Left forelimb (tissue), 1 donor: ENCODE measurements at regions not wholly inside any gene's neighbourhood (a gene's known extent, or its start where the extent isn't known, plus 50 kb on each side); places are given as distances from the start of the nearest gene placed in this dataset.
"Not testable (repeated sequence)": the region's sequence is repeated elsewhere in the genome, so short reads cannot be mapped to it uniquely, and the experiment has no call there.

ENCODE experiments used
- DNase-seq: peaks from one replicate; pipeline ENCODE4 v3.0.0-alpha.2; 2018; ENCODE audit warnings: low spot score

DNA sequence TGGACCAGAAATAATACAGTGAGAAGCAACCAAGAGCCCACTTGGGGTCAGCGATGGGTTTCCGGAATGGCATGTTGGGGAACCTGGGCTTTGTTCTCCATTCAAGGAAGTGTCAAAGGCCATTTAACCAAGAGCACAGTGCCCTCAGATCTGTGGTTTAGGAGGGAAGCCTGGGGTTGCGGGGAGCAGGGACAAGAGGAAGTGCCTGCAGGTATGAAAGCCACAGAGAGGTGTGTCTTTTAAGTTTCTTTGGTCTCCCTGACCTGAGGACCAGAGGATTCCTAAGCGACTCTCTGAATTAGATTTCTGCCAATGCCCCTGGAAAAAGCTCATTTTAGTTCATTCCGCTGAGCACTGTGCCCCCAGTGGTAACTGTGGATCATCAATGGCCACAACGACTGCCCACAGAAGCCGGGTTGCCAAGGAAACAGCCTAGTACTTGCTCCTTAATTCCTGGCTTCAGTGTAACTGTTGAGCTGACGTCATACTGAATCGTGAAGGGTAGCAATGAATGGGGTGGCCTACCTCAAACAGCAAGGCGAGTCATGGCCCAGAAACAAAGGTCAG lies 107.3 kb upstream of the SPIN1 start:
- no peak for DNase-seq

DNA sequence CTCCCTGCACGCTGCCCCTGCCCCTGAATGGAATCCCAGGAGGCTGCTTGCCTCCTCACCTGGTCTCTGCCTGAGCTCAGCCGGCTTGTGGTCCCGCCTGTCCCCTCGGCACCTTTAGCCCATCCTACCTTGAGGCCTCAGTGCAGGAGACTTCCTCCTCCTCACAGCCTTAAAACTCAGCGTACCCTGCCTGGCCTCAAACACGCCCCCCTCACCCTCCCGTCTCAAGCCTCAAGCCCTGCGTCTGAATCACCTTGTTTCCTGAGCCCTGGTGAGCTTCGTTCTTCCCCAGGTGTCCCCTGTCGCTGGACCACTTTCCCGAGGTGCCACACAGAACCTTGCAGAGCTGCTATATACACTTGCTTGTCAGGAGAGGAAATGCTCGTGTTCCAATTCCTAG lies 110.2 kb upstream of the SPIN1 start:
- DNase-seq: no peak

DNA sequence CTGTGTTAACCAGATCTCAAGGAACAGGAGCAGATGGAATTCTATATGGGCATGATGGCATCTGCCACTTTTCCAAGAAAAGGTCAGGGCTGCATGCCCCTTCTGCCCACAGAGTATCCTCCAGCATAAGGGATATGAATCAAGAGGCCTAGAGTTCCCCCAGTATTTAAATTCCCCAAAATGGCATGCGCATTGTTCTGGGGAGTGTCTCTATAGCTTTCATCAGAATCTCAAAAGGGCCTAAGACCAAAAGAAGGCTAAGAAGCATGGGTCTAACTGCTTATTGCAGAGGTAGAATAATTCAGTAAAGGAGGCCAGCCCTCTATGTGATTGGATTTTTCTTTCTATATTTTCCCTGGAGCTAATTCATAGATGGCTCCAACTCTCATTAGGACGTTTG lies 114.2 kb upstream of the SPIN1 start:
- DNase-seq: no peak

DNA sequence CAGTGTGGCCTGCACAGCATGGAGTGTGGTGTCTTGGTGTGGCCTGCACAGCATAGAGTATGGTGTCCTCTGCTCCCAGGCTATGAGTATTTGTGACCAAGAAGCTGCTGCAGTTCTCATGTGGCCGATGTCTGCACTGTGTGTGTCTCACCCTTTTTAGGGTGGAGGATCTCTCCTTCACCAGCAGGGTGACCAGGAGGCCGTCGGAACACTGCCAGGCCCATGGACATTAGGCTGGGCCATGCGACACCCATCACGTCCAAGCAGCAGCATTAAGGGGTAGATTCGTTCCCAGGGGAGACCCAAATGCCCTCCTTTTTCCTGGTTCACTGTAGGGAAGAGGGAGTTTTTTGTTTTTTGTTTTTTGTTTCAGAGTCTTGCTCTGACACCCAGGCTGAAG lies 115.3 kb upstream of the SPIN1 start:
- no peak for DNase-seq

DNA sequence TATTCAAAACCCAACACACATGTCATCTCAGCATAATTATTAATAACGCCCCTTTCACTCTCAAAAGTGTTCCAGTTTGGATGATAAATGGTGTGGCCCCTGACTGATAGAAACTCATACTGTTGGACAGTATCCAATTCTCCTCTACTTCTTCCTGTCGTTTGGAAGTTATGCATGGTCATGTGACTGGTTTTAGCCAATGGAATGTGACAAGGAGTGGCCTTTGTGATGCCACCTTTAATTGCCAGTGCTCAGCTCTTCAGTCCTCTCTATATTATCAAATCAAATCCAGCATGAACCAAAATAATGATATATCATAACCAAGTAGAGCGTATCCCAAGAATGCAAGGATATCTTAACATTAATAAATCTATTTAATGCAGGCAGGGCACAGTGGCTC lies 117.8 kb upstream of the SPIN1 start:
- DNase-seq: no peak

DNA sequence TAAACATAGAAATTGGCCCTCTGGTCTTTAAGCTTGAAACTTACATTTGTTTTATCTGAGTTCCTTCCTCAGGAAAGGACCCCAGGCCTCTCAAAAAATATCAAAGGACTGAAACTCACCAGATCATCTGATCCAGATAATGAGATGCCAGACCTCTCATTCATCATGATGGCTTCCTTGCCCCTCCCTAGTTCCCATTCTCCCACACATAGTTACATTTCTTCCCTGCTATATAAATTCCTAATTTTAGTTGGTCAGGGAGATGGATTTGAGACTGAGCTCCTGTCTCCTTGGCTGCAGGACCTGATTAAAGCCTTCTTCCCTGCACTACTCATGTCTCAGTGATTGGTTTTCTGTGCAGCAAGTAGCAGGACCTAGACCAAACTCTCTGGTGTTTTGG lies 119.4 kb upstream of the SPIN1 start:
- DNase-seq: no peak

DNA sequence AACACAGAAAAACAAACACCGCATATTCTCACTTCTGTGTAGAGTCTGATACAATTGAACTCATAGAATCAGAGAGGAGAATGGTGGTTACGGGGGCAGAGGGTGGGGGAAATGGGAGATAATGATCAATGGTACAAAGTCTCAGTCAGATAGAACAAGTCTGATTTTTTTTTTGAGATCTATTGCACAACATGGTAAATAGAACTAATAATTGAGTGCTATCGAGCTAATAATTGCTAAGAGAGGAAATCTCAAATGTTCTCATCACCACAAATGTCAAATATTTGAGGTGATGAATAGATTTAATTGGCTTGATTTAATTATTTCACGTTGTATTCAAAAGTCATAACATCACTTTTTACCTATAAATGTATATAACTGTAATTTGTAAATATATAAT lies 121.0 kb upstream of the SPIN1 start:
- no peak for DNase-seq

DNA sequence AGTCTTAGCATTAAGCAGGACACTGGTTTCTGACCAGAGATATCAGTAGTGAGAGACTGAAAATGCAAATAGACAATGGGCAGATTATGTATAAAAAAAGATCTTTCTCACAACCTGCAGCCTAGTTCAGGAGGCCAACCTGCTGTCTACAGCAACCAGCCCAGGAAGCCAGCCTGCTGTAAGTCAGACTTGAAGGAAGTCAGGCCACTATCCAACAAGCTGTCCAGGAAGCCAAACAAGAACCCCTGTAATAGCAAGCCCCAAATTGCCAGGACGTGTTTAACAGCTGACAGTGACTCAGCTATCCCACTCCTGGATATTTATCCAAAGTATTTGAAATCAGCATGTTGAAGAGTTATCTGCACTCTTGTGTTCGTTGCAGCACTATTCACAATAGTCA lies 121.8 kb upstream of the SPIN1 start:
- DNase-seq: no peak

DNA sequence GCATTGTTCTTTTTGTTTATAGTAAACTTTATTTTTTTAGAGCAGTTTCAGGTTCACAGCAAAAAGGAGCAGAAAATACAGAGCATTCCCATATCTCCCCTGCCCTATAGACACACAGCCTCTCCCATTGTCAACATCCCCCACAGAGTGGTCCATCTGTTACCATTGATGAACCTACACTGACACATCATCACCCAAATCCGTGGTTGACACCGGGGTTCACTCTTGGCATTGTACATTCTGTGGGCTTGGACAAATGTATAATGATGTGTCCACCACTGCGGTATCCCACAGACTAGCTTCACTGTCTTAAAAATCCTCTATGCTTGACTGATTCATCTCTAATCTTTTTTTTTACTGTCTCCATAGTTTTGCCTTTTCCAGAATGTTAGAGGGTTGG lies 120.7 kb upstream of the SPATA31C2 start:
- DNase-seq: no peak

DNA sequence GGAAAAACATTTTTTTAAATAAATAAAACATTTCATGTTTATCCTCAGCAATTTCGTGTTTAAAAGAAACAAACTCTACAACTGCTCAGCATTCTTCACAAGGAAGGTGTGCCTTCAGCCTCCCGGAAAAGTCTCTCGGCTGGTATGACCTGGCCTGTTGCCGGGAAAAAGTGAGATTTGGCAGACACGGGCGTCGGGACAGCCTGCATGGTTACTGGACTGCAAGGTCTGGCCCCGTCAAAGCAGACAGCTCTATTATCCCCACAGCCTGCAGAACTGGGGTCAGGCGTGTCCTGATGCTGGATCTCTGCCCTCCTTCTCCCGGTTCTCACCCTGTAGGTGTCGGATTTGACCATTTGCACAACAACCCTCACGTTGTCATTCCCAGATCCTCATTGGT lies 120.3 kb upstream of the SPATA31C2 start:
- peak; percentile 82 for DNase-seq

DNA sequence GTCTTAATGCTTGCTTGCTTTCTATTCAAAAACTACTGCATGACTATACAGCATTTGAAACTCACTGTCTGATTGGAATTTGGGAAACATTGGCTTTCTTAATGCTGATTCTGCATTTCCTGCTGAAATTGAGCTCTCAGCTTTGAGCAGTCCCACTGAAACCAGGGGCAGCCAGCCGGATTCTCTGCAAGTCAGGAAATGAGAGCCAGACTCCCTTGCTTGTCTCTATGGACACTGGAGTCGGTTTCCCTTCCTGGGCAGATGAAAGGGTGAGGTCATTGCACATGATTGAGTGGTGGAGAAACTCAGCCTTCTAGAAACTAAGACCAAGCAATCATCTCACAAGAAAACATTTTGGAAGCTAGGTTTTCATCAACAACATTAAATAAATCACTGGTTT lies 119.7 kb upstream of the SPATA31C2 start:
- DNase-seq: peak; percentile 75

DNA sequence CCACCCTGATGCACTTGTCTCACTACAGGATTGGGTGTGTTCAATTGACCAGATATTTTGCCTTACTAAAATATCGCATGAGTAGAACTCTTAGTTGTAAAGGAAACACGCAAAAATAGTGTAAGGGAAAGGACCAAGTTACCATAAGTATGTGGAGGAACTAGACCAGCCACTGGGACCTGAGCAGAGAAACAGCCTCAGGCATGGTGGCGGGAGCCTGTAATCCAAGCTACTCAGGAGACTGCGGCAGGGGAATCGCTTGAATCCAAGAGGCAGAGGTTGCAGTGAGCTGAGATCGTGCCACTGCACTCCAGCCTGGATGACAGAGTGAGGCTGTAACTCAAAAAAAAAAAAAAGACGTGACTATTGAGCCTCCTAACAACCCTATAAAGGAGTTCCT lies 117.9 kb upstream of the SPATA31C2 start:
- no peak for DNase-seq

DNA sequence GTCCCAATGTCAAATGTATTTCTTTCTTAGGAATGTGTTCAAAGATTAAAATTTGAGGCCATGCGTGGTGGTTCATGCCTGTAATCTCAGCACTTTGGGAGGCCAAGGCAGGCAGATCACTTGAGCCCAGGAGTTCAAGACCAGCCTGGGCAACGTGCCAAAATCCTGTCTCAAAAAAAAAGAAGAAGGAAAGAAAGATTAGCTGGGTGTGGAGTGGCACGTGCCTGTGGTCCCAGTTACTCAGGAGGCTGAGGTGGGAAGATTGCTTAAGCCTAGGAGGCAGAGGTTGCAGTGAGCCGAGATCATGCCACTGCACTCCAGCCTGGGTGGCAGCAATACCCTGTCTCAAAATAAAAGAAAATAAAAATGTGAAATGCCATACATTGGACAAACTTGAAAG lies 117.5 kb upstream of the SPATA31C2 start:
- DNase-seq: not testable (repeated sequence)

DNA sequence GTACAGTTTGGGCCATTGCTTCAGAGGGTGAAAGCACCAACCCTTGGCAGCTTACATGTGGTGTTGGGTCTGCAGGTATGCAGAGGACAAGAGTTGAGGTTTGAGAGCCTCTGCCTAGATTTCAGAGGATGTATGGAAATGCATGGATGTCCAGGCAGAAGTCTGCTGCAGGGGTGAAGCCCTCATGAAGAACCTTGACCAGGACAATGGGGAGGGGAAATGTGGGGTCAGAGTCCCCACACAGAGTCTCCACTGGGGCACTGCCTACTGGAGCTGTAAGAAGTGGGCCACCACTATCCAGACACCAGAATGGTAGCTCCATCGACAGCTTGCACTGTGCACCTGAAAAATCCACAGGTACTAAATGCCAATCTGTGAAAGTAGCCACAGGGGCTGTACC lies 113.6 kb upstream of the SPATA31C2 start:
- DNase-seq: no peak

DNA sequence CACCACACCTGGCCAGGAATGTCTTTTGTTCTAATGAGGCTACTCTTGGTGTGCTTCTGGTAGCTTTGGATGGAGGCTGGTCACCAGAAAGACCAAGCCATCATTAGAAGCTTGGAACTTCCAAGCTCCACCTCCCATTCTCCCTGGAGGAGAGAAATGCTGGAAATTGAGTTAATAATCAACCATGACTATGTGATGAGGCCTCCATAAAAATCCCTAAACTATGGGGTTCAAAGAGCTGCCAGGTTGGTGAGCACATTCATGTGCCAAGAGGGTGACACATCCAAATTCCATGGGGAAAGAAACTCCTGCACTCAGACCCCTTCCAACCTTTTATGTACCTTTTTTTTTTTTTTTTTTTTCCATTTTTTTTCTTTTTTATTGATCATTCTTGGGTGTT lies 105.5 kb upstream of the SPATA31C2 start:
- no peak for DNase-seq

DNA sequence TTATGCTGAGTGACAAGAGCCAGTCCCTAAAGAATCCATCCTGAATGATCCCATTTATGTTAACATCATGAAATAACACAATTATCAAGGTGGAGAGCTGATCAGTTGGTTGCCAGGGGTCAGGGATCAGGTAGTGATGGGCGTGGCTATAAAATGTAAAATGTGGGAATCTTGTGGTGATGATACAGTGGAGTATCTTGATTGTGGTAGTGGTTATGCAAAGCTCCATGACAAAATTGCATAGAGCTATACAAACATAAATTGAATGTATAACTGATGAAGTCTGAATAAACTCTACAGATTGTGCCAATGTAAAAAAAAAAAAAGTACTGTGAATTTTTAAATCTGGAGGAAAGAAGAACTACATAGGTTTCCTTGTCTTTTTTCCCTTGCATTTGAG lies 104.6 kb upstream of the SPATA31C2 start:
- no peak for DNase-seq

DNA sequence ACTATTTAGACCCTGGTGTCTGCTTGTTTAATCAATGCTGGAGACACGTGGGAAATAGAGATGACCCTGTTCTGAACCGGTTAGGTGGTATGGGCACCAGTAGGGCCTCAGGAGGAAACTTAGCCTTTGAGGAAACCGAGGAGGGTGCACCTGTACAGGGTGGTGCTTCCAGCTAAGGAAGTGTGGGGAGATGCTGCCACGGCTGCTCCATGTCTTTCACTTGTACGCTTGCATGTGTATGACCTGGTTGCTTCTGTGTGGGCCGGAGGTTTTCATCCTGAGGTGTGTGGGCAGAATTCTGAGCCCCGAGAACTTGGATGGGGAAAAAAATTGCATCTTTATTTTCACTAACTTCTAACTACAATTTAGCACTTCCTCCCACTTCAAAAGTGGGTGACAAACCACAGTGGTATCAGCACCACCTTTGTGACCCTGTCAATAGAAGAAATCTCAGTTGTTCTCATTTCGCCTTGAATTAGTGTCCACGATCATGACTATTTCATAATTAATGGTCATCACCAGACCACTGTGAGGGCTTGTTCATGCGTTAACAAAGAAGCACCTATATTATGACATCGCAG lies 99.8 kb upstream of the SPATA31C2 start:
- no peak for DNase-seq

DNA sequence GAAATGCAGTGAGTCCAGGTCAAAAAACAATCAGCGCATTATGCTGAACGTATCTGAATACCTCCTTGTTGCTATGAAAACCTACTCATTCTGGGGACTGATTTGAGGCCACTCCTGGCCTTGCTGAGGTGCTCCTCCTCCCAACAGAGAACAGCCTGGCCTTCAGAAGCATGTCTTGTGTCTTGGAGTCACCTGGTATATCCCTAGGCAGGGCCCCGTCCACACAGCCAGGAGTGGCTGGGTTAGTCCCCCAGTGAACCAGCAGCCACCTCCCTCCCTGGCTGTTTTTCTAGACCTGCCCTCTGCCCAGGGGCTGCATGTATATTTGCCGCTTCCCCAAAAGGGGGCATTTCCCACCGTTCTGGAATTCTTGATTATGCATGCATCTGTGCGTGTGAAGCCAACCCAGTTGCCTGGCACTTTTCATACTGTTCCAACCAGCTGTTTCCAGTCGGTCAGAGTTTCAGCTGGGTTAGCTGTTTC lies 99.2 kb upstream of the SPATA31C2 start:
- peak; percentile 72 for DNase-seq

DNA sequence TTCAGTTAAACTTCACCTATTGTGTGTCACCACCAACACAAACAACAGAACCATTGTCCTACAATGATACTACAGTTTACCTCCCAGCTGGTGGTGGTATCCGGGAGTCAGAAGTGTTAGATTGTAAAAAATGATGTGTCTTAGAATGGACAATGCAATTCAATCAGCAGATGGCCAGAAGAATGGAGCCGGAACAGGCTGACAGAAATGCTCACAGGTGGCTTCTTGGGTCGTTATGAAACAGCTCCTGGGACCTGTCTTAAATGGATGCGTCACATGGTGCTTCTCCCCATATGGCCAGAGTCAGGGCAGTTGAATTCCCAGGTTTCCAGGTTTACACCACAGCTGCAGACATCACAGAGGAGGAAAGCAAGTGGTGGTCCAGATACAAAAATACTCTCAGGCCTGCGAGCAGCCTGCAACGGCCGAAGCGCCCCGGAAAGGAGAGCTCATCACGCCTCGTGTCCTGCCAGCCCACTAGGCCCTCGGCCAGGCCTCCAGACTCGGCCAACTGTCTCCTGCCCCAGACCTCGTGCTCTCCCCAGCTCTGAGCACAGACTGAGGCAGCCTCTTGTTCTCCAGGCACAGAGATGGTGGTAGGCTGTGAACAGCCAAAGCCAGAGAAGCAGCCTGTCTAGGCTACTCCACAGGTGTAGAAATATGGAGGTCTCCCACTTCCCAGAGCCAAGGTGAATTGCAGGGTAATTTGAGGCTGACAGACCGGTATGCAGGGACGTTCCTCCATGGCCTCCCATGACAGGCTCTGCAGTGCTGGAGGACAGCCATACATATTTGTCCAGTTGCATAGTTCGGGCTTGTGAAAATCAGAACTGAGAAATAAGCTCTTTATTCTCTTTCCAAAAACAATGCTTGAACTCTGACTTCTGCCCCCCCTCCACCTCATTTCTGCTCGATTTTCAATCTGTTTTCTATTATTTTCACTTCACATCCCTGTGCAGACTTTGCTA lies 98.5 kb upstream of the SPATA31C2 start:
- peak; percentile 82 for DNase-seq

DNA sequence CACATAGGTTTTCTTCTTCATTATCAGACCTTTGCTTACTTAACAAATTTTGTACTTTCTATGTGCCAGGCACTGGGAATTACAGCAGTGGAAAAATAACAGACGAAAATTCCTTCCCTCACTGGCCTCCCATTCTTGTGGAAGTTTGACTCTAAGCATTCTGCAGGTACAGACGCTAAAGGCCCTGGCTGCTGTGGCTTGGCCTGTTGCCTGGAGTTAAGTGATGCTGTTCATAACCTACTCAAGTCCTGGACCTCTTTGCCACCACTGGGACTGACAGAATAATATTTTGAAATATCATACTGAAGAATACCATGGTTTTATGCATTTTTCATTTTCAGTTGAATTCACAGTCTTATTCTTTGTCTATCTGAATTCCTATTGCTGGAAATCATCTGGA lies 97.3 kb upstream of the SPATA31C2 start:
- DNase-seq: no peak

DNA sequence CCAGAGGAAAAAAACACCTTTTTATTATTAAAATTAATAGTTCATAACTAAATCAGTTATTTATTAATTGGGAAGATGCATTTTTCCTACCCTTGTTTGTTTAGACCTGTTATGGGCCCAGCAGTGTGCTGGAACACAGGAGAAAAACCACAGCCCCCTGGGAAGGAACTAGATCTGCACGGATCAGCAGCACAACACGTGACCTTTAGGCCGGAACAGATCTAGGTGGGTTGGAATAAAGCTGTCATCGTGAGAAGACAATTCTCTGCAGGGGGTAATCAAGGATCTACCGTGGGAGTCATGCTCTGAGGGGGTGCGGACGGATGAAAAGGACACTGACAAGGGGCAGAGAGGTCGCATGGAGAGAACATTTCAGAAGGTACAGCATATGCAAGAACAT lies 95.8 kb upstream of the SPATA31C2 start:
- no peak for DNase-seq

DNA sequence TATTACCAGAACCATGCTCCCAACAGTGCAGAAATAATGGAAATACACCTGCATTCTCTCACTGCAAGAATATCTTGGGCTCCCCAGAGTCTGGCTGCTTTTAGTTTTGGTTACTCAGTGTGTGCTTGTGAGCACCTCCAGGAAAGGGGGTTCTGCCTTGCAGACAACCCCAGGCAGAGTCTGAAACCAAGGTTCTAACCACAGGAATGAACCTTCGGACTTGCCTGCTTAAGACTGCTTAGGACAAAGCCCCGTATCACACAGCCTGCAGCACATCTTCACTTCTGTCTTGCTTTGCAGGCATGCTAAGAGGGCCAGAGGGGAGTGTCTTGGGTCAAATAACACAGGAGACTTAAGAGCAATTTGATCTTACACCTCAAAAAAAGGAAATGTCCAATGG lies 94.8 kb upstream of the SPATA31C2 start:
- no peak for DNase-seq

DNA sequence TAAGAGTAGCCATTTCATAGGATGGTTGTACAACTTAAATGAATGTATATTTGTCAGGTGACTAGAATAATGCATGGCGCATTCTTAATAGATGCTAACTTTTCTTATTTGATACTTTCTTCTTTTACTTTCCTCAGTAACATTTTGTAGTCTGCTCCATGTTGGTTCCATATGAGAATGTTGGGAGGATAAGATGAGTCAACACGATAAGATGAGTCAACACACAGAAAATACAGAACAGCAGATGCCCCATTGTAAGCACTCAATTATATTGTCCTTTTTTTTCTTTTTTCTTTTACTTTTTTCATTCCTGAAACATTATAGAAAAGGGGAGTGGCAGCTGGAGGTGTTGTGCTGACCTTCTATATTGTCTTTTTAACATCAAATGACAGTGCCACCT lies 92.3 kb upstream of the SPATA31C2 start:
- no peak for DNase-seq
